ENCODE measurements at regions not wholly inside any gene's neighbourhood (a gene's known extent, or its start where the extent isn't known, plus 50 kb on each side); places are given as distances from the start of the nearest gene placed in this dataset.
A peak's percentile ranks its signal among the peaks of the same experiment; 100 is the strongest.
"Not testable (repeated sequence)": the region's sequence is repeated elsewhere in the genome, so short reads cannot be mapped to it uniquely, and the experiment has no call there.

GRCh38 chr3:180743813-180744590, 64.7 kb upstream of the CCDC39 start:
- no peak for DNase-seq

DNA sequence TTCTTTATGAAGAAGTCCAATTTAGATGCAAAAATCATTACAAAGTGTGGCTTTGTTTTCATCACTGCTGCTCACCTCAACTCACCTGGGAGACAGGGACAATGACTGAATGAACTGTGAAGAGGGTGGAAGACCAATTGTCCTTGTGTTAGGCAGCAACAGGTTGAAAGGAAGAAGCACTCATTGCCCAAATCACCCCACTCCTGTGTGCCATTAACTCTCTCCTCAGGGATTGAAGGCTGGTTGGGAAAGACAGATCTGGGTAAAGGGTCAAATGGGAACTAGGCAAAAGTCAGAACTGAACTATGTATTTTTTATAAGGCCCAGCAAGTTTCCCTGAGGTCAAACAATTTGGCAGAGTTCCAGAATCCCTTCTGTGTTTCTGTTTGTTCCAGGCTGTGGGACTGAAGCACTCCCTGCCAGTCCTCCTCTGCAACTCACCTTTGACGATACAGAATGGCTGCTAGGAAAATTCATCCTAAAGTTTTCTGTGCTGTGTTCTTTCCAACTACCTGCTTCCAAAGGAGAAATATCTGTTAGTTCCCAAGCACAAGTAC, 68.6 kb upstream of the CCDC39 start:
- DNase-seq, result no peak

DNA sequence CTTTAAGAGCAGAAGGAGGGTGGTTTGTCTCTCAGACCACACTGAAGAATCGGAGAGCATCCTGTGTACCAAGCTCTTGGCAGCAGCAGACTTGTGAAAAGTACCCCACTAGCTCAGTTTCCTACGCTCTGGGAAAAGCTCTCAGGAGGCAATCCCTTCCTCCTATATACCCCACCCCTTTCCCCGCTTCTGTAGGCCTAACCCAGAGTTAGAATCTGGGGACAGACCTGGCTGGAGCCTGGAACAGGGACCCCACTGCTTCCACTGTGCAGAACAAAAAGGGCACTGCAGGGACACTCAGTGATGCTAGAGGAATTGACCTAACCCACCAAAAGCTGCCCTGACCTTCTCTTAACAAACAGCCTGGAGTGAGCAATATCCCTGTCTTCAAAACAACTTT, 70.0 kb upstream of the CCDC39 start:
- DNase-seq, result no peak

GRCh38 chr3:180749796-180750195, 70.5 kb upstream of the CCDC39 start:
- DNase-seq, result no peak

DNA sequence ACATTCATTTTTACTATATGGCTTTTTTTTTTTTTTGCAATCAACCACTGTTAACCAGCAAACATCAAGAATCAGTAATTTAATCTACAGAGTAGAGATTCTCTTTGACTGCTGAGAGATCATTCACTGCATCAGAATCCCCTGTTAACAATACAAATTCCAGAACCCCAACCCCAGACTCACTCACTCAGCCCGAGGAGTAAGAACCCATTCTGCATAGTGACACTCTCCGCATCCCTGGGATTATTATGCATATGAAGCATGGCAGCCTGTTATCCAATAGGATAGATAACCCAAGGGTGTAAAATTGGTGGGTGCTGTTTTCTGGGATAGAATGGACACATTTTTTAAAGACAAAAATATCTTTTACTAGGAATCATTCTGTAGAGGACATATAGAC, 76.3 kb upstream of the CCDC39 start:
- DNase-seq, result no peak

- no peak for DNase-seq
Observed at GRCh38 chr3:180762866-180763265, 83.6 kb upstream of the CCDC39 start.

- DNase-seq, result no peak
Observed at GRCh38 chr3:180764481-180764880, 85.2 kb upstream of the CCDC39 start.

DNA sequence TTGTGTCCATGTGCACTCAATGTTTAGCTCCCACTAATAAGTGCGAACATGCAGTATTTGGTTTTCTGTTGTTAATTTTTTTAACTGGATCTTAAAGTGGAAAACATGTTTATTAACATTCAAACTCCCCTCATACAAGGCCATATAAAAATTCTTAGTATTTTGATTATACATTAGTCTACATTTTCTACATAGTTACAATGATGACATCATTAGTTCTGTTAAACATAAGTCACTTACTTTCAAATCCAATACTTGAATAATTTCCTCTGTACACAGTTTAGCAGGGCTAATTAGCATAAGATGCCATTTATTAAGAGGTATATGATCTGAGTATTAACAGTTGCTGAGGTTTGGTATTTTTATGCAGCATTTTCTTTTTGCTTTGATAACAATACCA, 91.3 kb upstream of the CCDC39 start:
- DNase-seq, result no peak

DNA sequence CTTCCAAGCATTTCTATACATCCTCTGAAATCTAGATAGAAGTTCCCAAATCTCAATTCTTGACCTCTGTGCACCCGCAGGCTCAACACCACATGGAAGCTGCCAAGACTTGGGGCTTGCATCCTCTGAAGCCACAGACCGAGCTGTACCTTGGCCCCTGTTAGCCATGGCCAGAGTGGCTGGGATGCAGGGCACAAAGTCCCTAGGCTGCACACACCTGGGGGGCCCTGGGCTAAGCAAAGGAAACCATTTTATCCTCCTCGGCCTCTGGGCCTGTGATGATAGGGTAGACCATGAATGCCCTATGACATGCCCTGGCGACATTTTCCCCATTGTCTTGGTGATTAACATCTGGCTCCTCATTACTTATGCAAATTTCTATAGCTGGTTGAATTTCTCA, 97.1 kb upstream of the CCDC39 start:
- DNase-seq, result no peak

DNA sequence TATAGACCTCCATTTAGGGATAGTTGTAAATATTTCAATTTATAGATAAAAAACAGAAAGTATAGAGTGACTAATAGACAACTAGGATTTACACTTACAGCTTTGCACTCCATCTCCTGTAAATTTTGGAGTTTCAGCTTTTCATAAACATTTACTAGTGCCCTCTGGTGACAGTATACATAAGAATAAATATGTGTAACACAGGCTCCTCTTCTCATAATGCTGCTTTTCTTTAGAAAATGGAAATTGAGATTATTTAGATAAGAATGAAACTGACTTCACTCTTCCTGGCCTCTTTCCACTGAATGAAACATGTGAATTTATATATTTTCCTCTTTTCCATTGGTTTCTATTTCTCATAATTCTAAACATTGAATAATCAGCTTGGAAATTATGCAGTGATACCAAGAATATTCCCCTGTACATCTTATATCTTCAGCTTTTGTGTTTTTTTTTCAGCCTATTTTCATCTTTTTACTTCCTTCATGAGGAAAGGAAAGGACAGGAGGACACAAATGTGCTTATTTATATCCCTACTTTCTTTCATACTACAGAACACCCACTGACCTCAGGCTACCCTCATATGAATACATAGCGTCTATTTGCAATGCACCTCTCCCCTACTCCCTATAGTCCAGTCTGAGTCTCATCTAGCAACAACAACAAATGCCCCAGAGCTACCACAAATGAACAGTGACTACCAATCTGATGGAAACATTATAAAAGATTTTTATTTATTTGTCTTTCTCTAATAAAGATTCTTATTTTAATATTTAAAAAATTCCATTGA, 103.1 kb upstream of the CCDC39 start:
- DNase-seq, result no peak

GRCh38 chr3:180786227-180786626, 106.9 kb upstream of the CCDC39 start:
- DNase-seq, result not testable (repeated sequence)

- DNase-seq, result no peak
Observed at GRCh38 chr3:180789774-180790173, 110.5 kb upstream of the CCDC39 start.

DNA sequence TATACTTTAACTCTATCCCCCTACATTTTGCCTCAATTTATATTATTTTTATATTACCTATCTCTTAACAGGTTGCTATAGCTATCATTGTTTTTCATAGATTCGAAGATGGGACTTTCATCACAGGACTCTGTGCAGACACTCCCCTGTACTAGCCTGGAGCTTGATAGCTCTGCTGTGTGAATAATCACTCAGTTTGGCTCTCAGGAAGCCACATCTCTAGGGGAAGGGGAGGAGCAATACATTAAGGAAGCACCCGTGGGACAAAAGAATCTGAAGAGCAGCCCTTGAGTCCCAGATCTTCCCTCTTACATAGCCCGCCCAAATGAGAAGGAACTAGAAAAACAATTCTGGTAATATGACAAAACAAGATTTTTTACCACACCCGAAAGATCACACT, 114.3 kb upstream of the FXR1 start:
- no peak for DNase-seq

DNA sequence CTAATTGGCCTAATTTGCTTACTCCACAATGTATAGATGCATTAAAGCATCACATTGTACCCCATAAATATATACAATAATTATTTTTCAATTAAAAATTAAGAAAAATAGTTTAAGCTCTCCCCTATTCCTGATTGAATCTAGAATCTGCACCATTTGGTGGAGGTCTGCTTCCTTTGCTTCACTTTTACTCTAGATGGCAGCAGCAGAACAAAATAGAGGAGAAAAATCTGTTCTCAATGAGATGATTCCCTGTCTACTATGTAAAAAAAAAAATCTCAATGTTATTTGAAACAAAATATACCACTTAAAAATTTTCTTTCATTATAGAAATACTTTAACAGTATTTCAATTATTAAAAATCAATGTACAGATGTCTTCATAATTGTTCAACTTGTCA, 109.6 kb upstream of the FXR1 start:
- peak; percentile 6 for DNase-seq

GRCh38 chr3:180804916-180805315, 107.6 kb upstream of the FXR1 start:
- DNase-seq, result no peak

DNA sequence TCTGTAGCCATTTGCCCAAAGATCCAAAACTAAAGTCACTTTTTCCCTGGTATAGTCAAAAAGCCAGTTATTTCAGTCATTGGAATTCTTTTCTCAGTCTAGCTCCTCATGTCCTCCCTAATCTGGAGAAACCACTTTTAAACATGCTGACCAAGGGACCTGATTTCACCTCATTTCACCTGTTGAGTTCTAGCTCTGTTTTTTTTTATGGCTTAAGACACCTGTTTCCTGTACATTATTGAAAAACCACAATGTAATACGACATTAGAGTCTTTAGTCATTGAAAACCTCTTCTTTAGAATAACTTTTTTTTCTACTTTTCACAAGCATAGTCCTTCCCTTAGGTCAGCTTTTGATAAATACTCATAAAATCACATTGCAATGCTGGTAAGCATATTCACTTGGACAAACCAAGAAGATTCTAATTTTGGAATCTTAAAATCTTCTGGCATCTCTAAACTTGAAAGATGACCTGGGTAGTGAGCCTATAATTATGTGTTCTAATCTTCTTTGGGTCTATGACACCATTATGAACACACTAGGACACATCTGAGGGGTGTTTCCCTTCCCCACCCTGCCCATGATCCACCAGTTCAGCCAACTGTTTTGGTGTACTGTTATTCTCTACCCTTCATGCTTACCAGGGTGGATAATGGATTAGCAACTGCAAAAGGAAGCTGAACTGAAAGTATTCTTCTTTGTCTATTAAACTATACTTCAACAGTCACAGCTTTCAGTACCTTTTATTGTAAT, 103.5 kb upstream of the FXR1 start:
- DNase-seq, result no peak

DNA sequence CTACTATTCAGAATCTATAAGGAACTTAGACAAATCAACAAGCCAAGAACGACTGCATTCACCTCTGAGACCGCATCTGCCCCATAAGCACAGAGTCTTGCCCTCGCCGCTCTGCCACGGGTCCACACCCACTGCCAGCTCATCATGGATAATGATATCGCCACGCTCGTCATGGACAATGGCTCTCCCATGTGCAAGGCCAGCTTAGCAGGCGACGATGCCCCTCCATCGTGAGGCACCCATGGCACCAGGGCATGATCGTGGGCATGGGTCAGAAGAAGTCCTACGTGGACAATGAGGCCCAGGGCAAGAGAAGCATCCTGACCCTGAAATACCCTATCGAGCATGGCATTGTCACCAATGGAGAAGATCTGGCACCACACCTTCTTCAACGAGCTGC, 92.1 kb upstream of the FXR1 start:
- no peak for DNase-seq

DNA sequence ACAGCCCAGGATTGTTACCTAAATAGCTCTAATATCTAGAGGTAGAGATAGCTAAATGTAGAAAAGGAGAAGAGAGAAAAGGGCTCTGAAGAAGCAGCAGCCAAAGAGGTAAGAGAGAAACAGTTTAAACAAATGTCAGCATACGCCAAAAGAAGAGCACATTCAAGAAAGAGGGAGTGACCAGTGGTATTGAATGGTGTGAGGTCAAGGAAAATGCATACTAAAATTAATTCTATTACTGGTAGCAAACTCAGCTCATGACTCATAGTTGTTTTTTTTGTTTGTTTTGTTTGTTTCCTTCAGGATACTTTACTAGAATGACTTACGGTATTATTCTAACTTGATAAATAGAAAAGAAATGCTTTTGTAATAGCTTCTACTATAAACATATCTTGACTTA, 86.5 kb upstream of the FXR1 start:
- DNase-seq, result no peak

DNA sequence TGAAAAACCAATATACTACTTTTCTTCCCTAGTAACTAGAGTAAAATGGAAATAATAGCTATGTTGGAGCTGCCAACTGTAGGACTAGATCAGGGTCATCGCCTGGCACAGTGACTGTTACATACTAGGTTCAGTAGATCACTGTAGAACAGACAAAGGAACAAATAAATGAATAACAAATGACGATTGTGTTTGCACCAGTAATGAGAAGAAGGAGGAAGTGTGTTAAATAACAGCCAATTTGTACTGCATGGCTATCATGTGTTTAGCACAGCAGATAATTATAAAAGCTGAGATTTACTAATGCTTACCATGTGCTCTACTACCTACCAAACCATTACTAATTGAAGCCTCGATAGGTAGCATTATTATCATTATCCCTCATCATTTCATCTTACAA, 85.3 kb upstream of the FXR1 start:
- DNase-seq, result no peak

DNA sequence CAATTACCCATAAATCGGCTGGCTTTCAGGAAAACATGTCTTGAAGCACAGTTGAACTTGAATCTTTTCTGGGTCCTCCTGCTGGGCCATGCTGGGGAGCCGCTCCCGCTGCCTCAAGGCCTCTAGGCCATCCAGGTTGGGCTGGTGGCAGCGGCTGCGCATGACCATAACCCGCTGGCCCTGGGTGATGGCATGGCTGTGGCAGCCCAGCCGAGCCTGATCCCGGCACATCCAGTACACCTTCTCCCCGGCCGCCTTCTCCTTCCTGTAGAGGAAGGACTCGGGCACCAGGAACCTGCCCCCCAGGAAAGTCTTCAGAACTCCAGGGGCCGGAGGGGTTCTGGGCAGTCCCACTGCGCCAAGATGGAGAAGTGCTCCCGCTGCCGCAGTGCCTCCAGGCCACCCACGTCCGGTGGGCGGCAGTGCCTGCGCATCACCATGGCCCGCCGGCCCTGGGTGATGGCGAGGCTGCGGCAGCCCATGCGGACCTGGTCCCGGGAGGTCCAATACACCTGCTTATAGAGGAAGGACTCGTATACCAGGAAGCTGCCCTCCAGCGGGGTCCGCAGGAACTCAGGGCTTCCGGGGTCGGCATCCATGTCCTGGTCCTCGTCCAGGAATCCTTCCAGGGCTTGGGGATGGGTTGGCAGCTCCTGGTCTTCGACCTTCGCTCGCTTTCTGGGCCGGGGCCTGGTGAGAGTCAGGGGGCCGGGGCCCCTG, 84.3 kb upstream of the FXR1 start:
- DNase-seq, result no peak

DNA sequence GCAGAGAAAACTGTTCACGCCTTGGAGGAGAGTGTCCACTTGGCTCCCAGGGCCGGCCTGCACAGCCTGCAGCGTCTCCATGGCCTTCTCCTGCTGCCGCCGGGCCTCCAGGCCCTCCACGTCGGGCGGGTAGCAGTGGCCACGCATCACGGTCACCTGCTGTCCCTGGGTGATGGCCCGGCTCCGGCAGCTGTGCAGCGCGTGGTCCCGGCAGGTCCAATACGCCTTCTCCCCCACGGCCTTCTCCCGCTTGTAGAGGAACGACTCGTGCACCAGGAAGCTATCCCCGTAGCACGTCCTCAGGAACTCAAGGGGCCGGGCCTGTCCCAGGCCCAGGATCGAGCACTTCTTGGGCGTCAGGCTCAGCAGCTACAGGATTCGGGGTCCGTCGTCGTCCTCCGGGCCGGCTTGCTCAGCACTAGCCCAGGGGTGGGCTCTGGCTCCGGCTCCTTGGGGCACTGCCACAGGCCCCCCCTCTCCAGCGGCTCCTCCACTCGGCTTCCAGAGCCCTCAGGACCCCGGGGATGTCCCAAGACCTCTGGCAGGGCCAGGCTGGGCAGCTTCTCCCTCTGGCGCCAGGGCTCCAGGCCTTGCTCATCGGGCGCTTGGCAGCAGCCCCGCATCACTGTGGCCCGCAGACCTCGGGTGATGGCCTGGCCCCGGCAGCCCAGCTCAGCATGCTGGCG, 83.6 kb upstream of the FXR1 start:
- DNase-seq, result no peak
